HL-60 (cell line): ENCODE measurements at regions not wholly inside any gene's neighbourhood (a gene's known extent, or its start where the extent isn't known, plus 50 kb on each side); places are given as distances from the start of the nearest gene placed in this dataset.

Experiments used
- DNase-seq, 2 experiments: peaks; one replicate each; pipeline ENCODE4 v3.0.0-alpha.2; 2010 to 2020; ENCODE audit warnings: low read depth in 1 of 2, low spot score in 1 of 2
- H3K27ac ChIP-seq: fragments of 250-450 bp; sonication (Bioruptor Pico); replicated peaks from 2 replicates; pipeline ENCODE4 v1.5.1; 2020; ENCODE audit warnings: mild to moderate bottlenecking, moderate library complexity
- H3K27me3 ChIP-seq: fragments of 250-450 bp; sonication (Bioruptor Pico); 2 replicates; pipeline ENCODE4 v1.5.1; 2021; ENCODE audit warnings: mild to moderate bottlenecking, moderate library complexity; ENCODE audit not compliant: insufficient read depth, poor library complexity, severe bottlenecking
- H3K4me3 ChIP-seq: replicated peaks from 2 replicates; pipeline ENCODE4 v1.5.1; 2011; ENCODE audit warnings: mild to moderate bottlenecking, control low read depth, low read length; ENCODE audit not compliant: insufficient read depth
- GABPA ChIP-seq: IDR thresholded peaks from 2 replicates; pipeline ENCODE4 v1.6.1; 2012; ENCODE audit warnings: low read depth
- POLR2AphosphoS5 ChIP-seq: IDR thresholded peaks from 2 replicates; pipeline ENCODE4 v1.6.1; 2012; ENCODE audit warnings: low read depth
- SPI1 ChIP-seq: IDR thresholded peaks from 2 replicates; pipeline ENCODE4 v1.6.1; 2012; ENCODE audit warnings: low read depth, mild to moderate bottlenecking, borderline replicate concordance
- TF ChIP-seq, protein P1 (sequence below): IDR thresholded peaks from 2 replicates; pipeline ENCODE4 v1.6.1; 2012; ENCODE audit warnings: low read depth; ENCODE audit not compliant: insufficient replicate concordance
- TF ChIP-seq, protein P2 (sequence below): IDR thresholded peaks from one replicate; pipeline ENCODE4 v1.5.1; 2011; ENCODE audit warnings: low read length, control low read depth, inconsistent platforms; ENCODE audit not compliant: insufficient read depth

DNA sequence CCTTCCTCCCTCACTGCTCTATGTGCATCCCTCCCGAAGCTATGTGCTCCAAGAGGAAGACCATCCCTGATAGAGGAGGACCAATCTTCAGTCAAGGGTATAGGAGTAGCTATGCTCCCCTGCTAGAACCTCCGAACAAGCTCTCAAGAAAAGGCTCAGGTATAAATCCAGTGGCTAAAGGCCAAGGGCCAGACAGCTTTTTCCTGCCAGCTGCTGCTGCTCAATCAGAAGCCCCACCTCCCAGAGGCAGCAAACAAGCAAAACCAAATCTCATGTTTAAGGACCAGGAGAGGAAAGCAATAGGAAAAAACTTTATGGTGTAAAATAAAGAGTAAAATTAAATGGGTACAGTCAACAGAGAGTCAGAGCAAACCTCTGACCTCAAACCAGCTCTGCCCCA lies 187.2 kb downstream of the FGFR2 start:
- no peak overlapping the region for H3K4me3 ChIP-seq
- peaks cover 2% of the 10 kb centered on the region for H3K27me3 ChIP-seq
- TF ChIP-seq POLR2AphosphoS5 (no peak), SPI1 (no peak), GABPA (no peak)
- TF ChIP-seq, protein P1, sequence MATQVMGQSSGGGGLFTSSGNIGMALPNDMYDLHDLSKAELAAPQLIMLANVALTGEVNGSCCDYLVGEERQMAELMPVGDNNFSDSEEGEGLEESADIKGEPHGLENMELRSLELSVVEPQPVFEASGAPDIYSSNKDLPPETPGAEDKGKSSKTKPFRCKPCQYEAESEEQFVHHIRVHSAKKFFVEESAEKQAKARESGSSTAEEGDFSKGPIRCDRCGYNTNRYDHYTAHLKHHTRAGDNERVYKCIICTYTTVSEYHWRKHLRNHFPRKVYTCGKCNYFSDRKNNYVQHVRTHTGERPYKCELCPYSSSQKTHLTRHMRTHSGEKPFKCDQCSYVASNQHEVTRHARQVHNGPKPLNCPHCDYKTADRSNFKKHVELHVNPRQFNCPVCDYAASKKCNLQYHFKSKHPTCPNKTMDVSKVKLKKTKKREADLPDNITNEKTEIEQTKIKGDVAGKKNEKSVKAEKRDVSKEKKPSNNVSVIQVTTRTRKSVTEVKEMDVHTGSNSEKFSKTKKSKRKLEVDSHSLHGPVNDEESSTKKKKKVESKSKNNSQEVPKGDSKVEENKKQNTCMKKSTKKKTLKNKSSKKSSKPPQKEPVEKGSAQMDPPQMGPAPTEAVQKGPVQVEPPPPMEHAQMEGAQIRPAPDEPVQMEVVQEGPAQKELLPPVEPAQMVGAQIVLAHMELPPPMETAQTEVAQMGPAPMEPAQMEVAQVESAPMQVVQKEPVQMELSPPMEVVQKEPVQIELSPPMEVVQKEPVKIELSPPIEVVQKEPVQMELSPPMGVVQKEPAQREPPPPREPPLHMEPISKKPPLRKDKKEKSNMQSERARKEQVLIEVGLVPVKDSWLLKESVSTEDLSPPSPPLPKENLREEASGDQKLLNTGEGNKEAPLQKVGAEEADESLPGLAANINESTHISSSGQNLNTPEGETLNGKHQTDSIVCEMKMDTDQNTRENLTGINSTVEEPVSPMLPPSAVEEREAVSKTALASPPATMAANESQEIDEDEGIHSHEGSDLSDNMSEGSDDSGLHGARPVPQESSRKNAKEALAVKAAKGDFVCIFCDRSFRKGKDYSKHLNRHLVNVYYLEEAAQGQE, result no peak
- TF ChIP-seq, protein P2, sequence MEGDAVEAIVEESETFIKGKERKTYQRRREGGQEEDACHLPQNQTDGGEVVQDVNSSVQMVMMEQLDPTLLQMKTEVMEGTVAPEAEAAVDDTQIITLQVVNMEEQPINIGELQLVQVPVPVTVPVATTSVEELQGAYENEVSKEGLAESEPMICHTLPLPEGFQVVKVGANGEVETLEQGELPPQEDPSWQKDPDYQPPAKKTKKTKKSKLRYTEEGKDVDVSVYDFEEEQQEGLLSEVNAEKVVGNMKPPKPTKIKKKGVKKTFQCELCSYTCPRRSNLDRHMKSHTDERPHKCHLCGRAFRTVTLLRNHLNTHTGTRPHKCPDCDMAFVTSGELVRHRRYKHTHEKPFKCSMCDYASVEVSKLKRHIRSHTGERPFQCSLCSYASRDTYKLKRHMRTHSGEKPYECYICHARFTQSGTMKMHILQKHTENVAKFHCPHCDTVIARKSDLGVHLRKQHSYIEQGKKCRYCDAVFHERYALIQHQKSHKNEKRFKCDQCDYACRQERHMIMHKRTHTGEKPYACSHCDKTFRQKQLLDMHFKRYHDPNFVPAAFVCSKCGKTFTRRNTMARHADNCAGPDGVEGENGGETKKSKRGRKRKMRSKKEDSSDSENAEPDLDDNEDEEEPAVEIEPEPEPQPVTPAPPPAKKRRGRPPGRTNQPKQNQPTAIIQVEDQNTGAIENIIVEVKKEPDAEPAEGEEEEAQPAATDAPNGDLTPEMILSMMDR, result no peak
- H3K27ac ChIP-seq, result no peak overlapping the region
- DNase-seq, result no peak

DNA sequence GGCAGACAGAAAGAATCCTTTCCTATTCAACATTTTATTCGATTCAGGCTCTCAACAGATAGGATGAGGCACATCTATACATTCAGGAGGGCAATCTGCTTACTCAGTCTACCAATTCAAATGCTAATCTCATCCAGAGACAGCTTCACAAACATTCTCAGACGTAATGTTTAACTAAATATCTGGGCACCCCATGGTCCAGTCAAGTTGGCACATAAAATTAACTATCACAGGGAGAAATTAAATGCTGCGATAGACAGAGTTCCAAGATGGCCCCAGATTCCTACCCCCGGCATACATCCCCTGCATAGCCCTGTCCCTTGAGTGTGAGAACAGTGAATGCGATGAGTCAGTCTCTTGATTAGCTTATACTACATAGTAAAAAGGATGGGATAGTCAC lies 184.3 kb downstream of the FGFR2 start:
- DNase-seq, result no peak
- no peak overlapping the region for H3K4me3 ChIP-seq
- no peak for TF ChIP-seq SPI1
- TF ChIP-seq POLR2AphosphoS5, result no peak
- TF ChIP-seq, protein P2, result no peak
- TF ChIP-seq GABPA, result no peak
- TF ChIP-seq, protein P1, result no peak

DNA sequence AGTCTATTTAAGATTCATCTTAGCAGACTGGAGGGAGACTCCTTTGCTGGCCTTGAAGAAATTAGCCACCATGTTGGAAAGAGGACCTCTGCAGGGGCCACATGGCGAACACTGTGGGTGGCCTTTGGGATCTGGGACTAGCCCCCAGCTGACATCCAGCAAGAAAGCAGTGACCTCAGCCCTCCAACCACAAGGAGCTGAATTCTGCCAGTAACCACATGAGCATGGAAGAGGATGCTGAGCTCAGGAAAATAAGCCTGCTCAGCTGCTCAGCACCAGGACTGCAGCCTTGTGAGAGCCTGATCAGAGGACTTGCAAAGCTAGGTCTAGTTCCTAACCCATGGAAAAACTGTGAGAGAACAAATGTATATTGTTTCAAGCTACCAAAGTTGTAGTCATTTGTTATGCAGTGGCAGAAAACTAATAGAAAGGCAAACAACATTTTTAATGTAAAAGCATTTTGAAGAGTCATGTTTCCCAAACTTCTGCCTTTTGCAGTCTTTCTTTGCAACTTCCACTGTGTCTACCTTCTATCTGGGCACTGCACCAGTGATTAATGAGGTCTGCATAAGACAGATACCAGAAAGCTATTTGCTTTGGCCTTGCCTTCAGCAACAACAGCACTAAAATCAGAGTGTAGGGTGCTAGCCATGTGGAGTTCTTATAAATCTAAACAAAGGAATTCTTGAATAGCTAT lies 183.7 kb downstream of the FGFR2 start:
- H3K27ac ChIP-seq, result no peak overlapping the region
- TF ChIP-seq, protein P2, result no peak
- TF ChIP-seq POLR2AphosphoS5, result no peak
- TF ChIP-seq GABPA, result no peak
- TF ChIP-seq SPI1, result no peak
- no peak overlapping the region for H3K4me3 ChIP-seq
- no peaks in the 10 kb centered on the region for H3K27me3 ChIP-seq
- no peak for DNase-seq

More for the DNA sequence above, 184.3 kb downstream of the FGFR2 start:
- no peaks in the 10 kb centered on the region for H3K27me3 ChIP-seq
- H3K27ac ChIP-seq, result no peak overlapping the region

DNA sequence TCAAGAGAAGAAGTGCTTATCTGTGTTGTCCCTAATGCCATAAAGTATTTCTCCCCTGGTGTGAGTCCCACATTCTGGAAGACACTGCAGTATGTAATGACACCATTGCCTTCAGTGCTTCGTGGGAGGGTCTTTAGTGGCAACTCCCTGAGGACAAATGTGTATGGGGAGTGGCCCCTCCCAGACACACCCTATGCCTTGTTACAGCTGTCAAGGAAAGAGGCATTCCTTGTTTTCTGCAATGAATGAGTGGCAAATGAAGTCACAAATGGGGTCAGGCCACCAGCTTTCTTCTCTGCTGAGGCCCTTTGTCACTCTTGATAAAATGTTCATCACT lies 183.2 kb downstream of the FGFR2 start:
- H3K27me3 ChIP-seq, result no peaks in the 10 kb centered on the region
- TF ChIP-seq SPI1, result no peak
- no peak for TF ChIP-seq POLR2AphosphoS5
- TF ChIP-seq, protein P1, result no peak
- TF ChIP-seq GABPA, result no peak
- TF ChIP-seq, protein P2, result no peak
- no peak overlapping the region for H3K27ac ChIP-seq
- no peak overlapping the region for H3K4me3 ChIP-seq
- DNase-seq, result no peak
